ENCODE measurements at regions not wholly inside any gene's neighbourhood (a gene's known extent, or its start where the extent isn't known, plus 50 kb on each side); places are given as distances from the start of the nearest gene placed in this dataset.

GRCh38 chr2:240203788-240204270, 63.4 kb upstream of the OTOS start:
- H3K27me3 ChIP-seq, result no peaks in the 10 kb centered on the region
- H3K27ac ChIP-seq, result no peak overlapping the region
- H3K9ac ChIP-seq, result no peak overlapping the region
- no peak for DNase-seq (ENCODE audit: low spot score)
- H2AFZ ChIP-seq (replicated peaks), result no peak overlapping the region
- no peak for TF ChIP-seq EZH2 (IDR thresholded peaks at IDR 0.05)
- TF ChIP-seq, protein P1, sequence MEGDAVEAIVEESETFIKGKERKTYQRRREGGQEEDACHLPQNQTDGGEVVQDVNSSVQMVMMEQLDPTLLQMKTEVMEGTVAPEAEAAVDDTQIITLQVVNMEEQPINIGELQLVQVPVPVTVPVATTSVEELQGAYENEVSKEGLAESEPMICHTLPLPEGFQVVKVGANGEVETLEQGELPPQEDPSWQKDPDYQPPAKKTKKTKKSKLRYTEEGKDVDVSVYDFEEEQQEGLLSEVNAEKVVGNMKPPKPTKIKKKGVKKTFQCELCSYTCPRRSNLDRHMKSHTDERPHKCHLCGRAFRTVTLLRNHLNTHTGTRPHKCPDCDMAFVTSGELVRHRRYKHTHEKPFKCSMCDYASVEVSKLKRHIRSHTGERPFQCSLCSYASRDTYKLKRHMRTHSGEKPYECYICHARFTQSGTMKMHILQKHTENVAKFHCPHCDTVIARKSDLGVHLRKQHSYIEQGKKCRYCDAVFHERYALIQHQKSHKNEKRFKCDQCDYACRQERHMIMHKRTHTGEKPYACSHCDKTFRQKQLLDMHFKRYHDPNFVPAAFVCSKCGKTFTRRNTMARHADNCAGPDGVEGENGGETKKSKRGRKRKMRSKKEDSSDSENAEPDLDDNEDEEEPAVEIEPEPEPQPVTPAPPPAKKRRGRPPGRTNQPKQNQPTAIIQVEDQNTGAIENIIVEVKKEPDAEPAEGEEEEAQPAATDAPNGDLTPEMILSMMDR (IDR thresholded peaks at IDR 0.05), result no peak
- TF ChIP-seq EZH2phosphoT487 (IDR thresholded peaks at IDR 0.05), result no peak
- H3K4me3 ChIP-seq, result no peak overlapping the region
- no peaks in the 10 kb centered on the region for H3K36me3 Mint-ChIP-seq
- H3K27ac Mint-ChIP-seq, result peak overlapping the region; percentile 32
- no peak overlapping the region for H3K4me2 ChIP-seq
- H3F3A ChIP-seq (ENCODE audit: low read depth), result peaks cover 22% of the 10 kb centered on the region
- H3K9me3 Mint-ChIP-seq, result peaks cover 7% of the 10 kb centered on the region
- H3K4me1 Mint-ChIP-seq, result peaks cover 32% of the 10 kb centered on the region
- peaks cover 4% of the 10 kb centered on the region for H3K36me3 ChIP-seq
- H3K27me3 Mint-ChIP-seq (ENCODE audit: insufficient read depth, low read depth), result peaks cover 2% of the 10 kb centered on the region
- peaks cover 36% of the 10 kb centered on the region for H3K4me1 ChIP-seq
- no peak overlapping the region for H3K4me3 Mint-ChIP-seq
- H4K20me1 ChIP-seq (ENCODE audit: low read depth), result no peaks in the 10 kb centered on the region
- H3K9me3 ChIP-seq (ENCODE audit: low read depth), result peaks cover 5% of the 10 kb centered on the region
- no peaks in the 10 kb centered on the region for H3K79me2 ChIP-seq (ENCODE audit: low read depth)

DNA sequence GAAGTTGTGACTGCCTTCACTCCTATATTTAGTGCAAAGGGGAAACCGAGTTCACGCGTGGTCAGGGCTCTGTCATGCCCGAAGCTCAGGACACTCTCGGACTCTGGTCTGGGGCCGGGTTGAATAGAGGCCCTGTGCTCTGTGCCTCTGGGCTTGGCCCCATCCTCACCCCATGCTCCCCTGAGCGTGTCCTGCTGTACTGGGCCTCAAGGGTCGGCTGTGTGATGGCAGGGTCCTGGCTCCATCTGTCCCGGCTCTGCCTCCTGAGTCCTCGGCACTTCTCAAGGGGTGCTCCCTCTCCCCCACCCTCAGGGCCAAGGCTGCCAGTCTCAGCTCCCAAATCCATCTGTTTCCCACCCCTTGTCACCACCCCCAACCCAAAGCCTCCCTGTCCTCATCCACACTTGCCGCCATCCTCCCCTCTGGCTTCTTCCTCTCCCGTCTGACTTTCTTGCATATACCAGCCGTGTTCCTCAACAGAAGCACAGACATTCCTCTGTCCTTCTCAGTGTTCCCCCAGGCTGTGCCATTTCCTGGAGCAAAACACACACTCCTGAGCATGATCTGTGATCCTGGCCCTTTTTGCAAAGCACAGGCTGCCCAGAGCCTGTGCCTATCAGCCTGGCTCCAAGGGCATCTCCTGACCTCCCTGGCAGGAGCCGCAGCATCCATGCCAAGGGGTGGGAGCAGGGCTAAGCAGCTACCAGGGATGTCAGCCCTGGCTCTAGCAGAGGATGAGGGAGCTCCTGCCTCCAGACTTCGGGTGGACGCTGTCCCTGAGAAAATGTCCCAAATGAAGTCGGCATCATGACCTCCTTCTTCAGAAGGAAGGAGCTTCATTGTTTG, 64.2 kb upstream of the OTOS start:
- H3K27me3 Mint-ChIP-seq (ENCODE audit: insufficient read depth, low read depth), result peaks cover 2% of the 10 kb centered on the region
- H3K4me1 ChIP-seq, result peaks cover 36% of the 10 kb centered on the region
- H3K4me3 Mint-ChIP-seq, result peak overlapping the region; percentile 46
- no peaks in the 10 kb centered on the region for H4K20me1 ChIP-seq (ENCODE audit: low read depth)
- H3K9ac ChIP-seq, result no peak overlapping the region
- H3K36me3 Mint-ChIP-seq, result no peaks in the 10 kb centered on the region
- DNase-seq (ENCODE audit: low spot score), result no peak
- peaks cover 5% of the 10 kb centered on the region for H3K9me3 ChIP-seq (ENCODE audit: low read depth)
- H3K27me3 ChIP-seq, result no peaks in the 10 kb centered on the region
- peaks cover 4% of the 10 kb centered on the region for H3K36me3 ChIP-seq
- H3K4me3 ChIP-seq, result no peak overlapping the region
- peak overlapping the region; percentile 43 for H3K4me2 ChIP-seq
- H3K27ac ChIP-seq, result no peak overlapping the region
- H3K27ac Mint-ChIP-seq, result peak overlapping the region; percentile 32
- H2AFZ ChIP-seq (replicated peaks), result no peak overlapping the region
- H3F3A ChIP-seq (ENCODE audit: low read depth), result peaks cover 22% of the 10 kb centered on the region
- peaks cover 7% of the 10 kb centered on the region for H3K9me3 Mint-ChIP-seq
- peaks cover 32% of the 10 kb centered on the region for H3K4me1 Mint-ChIP-seq
- no peaks in the 10 kb centered on the region for H3K79me2 ChIP-seq (ENCODE audit: low read depth)
- TF ChIP-seq EZH2 (IDR thresholded peaks at IDR 0.05), result no peak
- no peak for TF ChIP-seq EZH2phosphoT487 (IDR thresholded peaks at IDR 0.05)
- TF ChIP-seq, protein P1 (IDR thresholded peaks at IDR 0.05), result no peak

GRCh38 chr2:240205348-240205747, 64.9 kb upstream of the OTOS start:
- H4K20me1 ChIP-seq (ENCODE audit: low read depth), result no peaks in the 10 kb centered on the region
- Mint-ChIP-seq H3K36me3 (no peaks in the 10 kb centered on the region), H3K4me1 (peaks cover 32% of the 10 kb centered on the region), H3K9me3 (peaks cover 7% of the 10 kb centered on the region), H3K27me3 (ENCODE audit: insufficient read depth, low read depth) (peaks cover 2% of the 10 kb centered on the region), H3K4me3 (no peak overlapping the region), H3K27ac (peak overlapping the region; percentile 8)
- no peak overlapping the region for H2AFZ ChIP-seq (replicated peaks)
- no peaks in the 10 kb centered on the region for H3K79me2 ChIP-seq (ENCODE audit: low read depth)
- peaks cover 22% of the 10 kb centered on the region for H3F3A ChIP-seq (ENCODE audit: low read depth)
- H3K9ac ChIP-seq, result no peak overlapping the region
- TF ChIP-seq EZH2phosphoT487 (IDR thresholded peaks at IDR 0.05) (no peak), EZH2 (IDR thresholded peaks at IDR 0.05) (no peak)
- TF ChIP-seq, protein P1 (IDR thresholded peaks at IDR 0.05), result no peak
- no peak overlapping the region for H3K27ac ChIP-seq
- H3K4me3 ChIP-seq, result peak overlapping the region; percentile 6
- H3K4me2 ChIP-seq, result peak overlapping the region; percentile 43
- peak; percentile 58 for DNase-seq (ENCODE audit: low spot score)
- peaks cover 36% of the 10 kb centered on the region for H3K4me1 ChIP-seq
- H3K36me3 ChIP-seq, result peaks cover 4% of the 10 kb centered on the region
- H3K27me3 ChIP-seq, result no peaks in the 10 kb centered on the region
- peaks cover 5% of the 10 kb centered on the region for H3K9me3 ChIP-seq (ENCODE audit: low read depth)
